ENCODE measurements at regions not wholly inside any gene's neighbourhood (a gene's known extent, or its start where the extent isn't known, plus 50 kb on each side); places are given as distances from the start of the nearest gene placed in this dataset.

DNA sequence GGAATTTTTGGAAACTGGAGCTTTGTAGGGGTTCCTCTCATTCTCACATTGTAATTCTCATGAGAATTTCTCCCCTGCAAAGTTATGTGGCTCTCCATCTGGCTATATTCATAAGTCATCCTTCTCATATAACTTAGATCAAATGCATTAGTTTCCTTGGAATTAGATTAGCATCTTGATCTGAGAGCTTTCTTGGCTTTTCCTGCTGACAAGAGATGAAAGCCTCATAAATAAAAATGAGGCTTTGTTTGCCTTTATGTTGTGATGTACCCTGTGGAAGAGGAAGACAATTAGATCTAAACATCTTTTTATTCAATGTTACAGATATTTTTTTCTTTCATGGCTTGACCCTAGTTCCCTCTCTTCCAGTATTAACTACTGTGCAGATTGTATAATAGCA, 165.4 kb upstream of the ZPLD1 start:
- intact Hi-C loops (cut with DNase I), result no loop called here
- Histone ChIP-seq H3K27ac (no peak overlapping the region), H3K36me3 (no peaks in the 10 kb centered on the region), H3K4me3 (no peak overlapping the region), H3K27me3 (replicated peaks; ENCODE audit: insufficient read depth) (no peaks in the 10 kb centered on the region), H3K9me3 (no peaks in the 10 kb centered on the region), H3K4me1 (replicated peaks) (no peaks in the 10 kb centered on the region)
- TF ChIP-seq, protein P1, sequence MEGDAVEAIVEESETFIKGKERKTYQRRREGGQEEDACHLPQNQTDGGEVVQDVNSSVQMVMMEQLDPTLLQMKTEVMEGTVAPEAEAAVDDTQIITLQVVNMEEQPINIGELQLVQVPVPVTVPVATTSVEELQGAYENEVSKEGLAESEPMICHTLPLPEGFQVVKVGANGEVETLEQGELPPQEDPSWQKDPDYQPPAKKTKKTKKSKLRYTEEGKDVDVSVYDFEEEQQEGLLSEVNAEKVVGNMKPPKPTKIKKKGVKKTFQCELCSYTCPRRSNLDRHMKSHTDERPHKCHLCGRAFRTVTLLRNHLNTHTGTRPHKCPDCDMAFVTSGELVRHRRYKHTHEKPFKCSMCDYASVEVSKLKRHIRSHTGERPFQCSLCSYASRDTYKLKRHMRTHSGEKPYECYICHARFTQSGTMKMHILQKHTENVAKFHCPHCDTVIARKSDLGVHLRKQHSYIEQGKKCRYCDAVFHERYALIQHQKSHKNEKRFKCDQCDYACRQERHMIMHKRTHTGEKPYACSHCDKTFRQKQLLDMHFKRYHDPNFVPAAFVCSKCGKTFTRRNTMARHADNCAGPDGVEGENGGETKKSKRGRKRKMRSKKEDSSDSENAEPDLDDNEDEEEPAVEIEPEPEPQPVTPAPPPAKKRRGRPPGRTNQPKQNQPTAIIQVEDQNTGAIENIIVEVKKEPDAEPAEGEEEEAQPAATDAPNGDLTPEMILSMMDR (IDR thresholded peaks at IDR 0.05), result no peak
- TF ChIP-seq POLR2A (IDR thresholded peaks at IDR 0.05), result no peak
- TF ChIP-seq POLR2AphosphoS5 (IDR thresholded peaks at IDR 0.05), result no peak
- DNase-seq (ENCODE audit: low spot score), result no peak

DNA sequence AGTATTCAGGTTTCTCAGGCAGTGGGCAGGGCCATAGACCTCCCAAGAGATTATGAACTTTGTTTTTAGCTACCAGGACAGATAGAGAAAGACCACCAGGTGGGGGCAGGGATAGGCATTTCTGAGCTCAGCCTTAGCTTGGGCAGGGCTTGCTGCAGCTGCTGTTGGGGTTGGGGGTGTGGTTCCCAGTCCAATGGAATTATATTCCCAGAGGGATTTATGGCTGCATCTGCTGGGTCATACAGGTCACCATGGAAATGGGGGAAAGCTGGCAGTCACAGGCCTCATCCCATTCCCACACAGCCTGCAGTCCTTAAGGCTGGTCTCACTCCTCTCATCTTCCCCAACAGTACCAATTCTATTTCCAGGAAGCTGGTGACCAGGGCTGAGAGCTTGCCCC, 144.6 kb upstream of the ZPLD1 start:
- H3K36me3 ChIP-seq, result no peaks in the 10 kb centered on the region
- H3K4me3 ChIP-seq, result no peak overlapping the region
- H3K27me3 ChIP-seq (replicated peaks; ENCODE audit: insufficient read depth), result no peaks in the 10 kb centered on the region
- H3K4me1 ChIP-seq (replicated peaks), result no peaks in the 10 kb centered on the region
- no peaks in the 10 kb centered on the region for H3K9me3 ChIP-seq
- intact Hi-C loops (cut with DNase I), result no loop called here
- H3K27ac ChIP-seq, result no peak overlapping the region
- DNase-seq (ENCODE audit: low spot score), result no peak
- TF ChIP-seq POLR2AphosphoS5 (IDR thresholded peaks at IDR 0.05), result no peak
- no peak for TF ChIP-seq POLR2A (IDR thresholded peaks at IDR 0.05)
- TF ChIP-seq, protein P1 (IDR thresholded peaks at IDR 0.05), result no peak

DNA sequence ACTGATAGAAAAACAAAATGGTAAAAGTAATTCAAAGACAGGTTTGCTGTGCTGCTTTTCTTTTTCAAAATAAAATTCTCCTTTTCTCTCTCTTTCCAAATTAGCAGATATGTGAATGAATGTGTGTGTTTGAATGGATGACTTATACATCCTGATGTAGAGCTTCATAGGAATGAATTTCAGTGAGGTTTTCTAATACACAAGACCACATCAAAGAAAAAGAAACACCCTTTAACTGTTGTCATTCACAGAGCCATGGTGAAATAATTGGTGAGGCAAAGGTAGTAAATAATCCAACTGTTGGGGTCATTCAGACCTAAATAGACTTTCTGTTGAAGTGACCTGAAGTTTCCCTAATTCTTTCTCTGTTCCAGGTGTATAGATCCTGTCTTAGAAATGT, 139.1 kb upstream of the ZPLD1 start:
- H3K27me3 ChIP-seq (replicated peaks; ENCODE audit: insufficient read depth), result no peaks in the 10 kb centered on the region
- H3K27ac ChIP-seq, result no peak overlapping the region
- no peak for DNase-seq (ENCODE audit: low spot score)
- no peaks in the 10 kb centered on the region for H3K9me3 ChIP-seq
- H3K4me3 ChIP-seq, result no peak overlapping the region
- intact Hi-C loops (cut with DNase I), result no loop called here
- no peaks in the 10 kb centered on the region for H3K36me3 ChIP-seq
- TF ChIP-seq POLR2AphosphoS5 (IDR thresholded peaks at IDR 0.05), result no peak
- TF ChIP-seq POLR2A (IDR thresholded peaks at IDR 0.05), result no peak
- TF ChIP-seq, protein P1 (IDR thresholded peaks at IDR 0.05), result no peak
- H3K4me1 ChIP-seq (replicated peaks), result no peaks in the 10 kb centered on the region

DNA sequence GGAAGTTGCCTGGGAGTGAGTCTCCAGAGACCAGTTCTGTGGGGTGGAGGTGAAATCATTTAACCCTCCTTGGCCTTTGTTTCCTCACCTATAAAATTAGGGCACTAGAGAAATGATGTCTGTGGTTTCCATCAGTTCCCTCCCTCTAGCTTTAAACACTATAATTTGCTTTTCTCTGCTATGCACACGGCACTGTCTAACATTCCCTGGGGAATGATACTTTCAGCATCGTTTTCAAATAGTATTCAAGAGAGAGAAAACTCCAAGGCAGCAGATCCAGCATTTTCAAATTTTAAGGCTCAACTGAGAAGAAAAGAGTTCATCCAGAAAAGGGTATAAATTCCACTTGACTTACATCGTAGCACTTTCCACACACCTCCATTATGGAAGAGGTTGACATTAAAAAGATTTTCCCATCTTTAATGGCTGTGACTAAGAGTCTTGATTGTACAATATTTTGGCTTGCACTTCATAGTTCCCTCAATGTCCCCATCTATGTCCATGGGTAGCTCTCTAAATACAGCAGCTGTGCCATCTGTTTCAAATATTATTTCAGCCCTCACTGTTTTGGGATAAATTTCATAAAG, 137.7 kb upstream of the ZPLD1 start:
- no peak for DNase-seq (ENCODE audit: low spot score)
- H3K4me3 ChIP-seq, result no peak overlapping the region
- no peaks in the 10 kb centered on the region for H3K4me1 ChIP-seq (replicated peaks)
- H3K9me3 ChIP-seq, result no peaks in the 10 kb centered on the region
- intact Hi-C loops (cut with DNase I), result no loop called here
- TF ChIP-seq POLR2AphosphoS5 (IDR thresholded peaks at IDR 0.05) (no peak), POLR2A (IDR thresholded peaks at IDR 0.05) (no peak)
- TF ChIP-seq, protein P1 (IDR thresholded peaks at IDR 0.05), result no peak
- 51% methylated on average over 3 of the region's 3 CpGs for whole genome bisulfite sequencing
- no peaks in the 10 kb centered on the region for H3K27me3 ChIP-seq (replicated peaks; ENCODE audit: insufficient read depth)
- no peaks in the 10 kb centered on the region for H3K36me3 ChIP-seq
- no peak overlapping the region for H3K27ac ChIP-seq

DNA sequence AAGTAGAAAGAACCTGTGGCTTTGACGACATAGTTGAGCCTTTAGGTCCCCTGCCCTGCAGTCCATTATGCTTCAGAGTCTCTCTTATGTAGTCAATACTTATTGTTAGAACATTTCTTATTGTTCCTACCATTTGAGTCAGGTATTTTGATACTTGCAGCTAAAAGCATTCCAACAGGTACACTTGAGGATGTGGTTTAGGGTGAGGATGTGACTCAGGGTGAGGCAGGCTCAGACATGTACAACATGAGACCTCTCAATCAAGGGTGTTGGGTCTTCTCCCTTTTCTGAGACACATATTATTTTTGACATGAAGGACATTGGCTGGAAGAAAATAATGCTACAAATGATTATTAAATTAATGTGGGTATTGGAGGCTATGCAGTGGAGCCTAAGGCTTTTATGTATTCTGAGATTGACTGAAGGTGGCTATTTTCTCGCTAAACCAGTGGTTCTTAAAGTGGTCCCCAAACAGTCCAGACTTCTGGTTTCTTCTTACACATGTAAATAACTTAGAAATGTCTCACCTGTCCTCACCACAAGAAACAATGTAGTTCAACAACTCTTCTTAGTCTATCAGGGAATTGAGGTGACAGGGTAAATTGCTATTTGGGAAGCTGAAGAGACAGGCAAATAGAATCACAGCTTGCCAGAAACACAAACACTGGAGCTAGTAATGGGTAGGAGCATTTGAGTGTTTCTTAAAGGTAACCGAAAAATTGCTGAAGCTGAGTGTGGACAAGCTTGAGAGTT, 135.5 kb upstream of the ZPLD1 start:
- H3K27me3 ChIP-seq (replicated peaks; ENCODE audit: insufficient read depth), result no peaks in the 10 kb centered on the region
- H3K27ac ChIP-seq, result no peak overlapping the region
- H3K4me1 ChIP-seq (replicated peaks), result no peaks in the 10 kb centered on the region
- H3K9me3 ChIP-seq, result no peaks in the 10 kb centered on the region
- no peak for DNase-seq (ENCODE audit: low spot score)
- H3K36me3 ChIP-seq, result no peaks in the 10 kb centered on the region
- no peak for TF ChIP-seq POLR2A (IDR thresholded peaks at IDR 0.05)
- no peak for TF ChIP-seq POLR2AphosphoS5 (IDR thresholded peaks at IDR 0.05)
- TF ChIP-seq, protein P1 (IDR thresholded peaks at IDR 0.05), result no peak
- H3K4me3 ChIP-seq, result no peak overlapping the region
- 91% methylated on average over 3 of the region's 3 CpGs for WGBS
- intact Hi-C loops (cut with DNase I), result no loop called here
